ENCODE measurements at regions not wholly inside any gene's neighbourhood (a gene's known extent, or its start where the extent isn't known, plus 50 kb on each side); places are given as distances from the start of the nearest gene placed in this dataset.

- DNase-seq (ENCODE audit: low spot score), result no peak
Observed at GRCh38 chr2:204228169-204228886, 291.8 kb downstream of the ICOS start.

- DNase-seq (ENCODE audit: low spot score), result no peak
Observed at GRCh38 chr2:204234248-204234647, 297.7 kb downstream of the ICOS start.

- no peak for DNase-seq (ENCODE audit: low spot score)
Observed at GRCh38 chr2:204234879-204235278, 298.3 kb downstream of the ICOS start.

GRCh38 chr2:204237416-204237815 is 300.9 kb downstream of the ICOS start:
- DNase-seq (ENCODE audit: low spot score), result no peak

- DNase-seq (ENCODE audit: low spot score), result no peak
Observed at GRCh38 chr2:204239411-204240165, 303.0 kb downstream of the ICOS start.

GRCh38 chr2:204240961-204241360 is 304.3 kb upstream of the PARD3B start:
- no peak for DNase-seq (ENCODE audit: low spot score)

- no peak for DNase-seq (ENCODE audit: low spot score)
Observed at GRCh38 chr2:204249437-204249836, 295.8 kb upstream of the PARD3B start.

- no peak for DNase-seq (ENCODE audit: low spot score)
Observed at GRCh38 chr2:204250692-204251091, 294.6 kb upstream of the PARD3B start.

- no peak for DNase-seq (ENCODE audit: low spot score)
Observed at GRCh38 chr2:204251158-204251997, 293.9 kb upstream of the PARD3B start.

- no peak for DNase-seq (ENCODE audit: low spot score)
Observed at GRCh38 chr2:204251998-204252376, 293.3 kb upstream of the PARD3B start.

- DNase-seq (ENCODE audit: low spot score), result no peak
Observed at GRCh38 chr2:204255071-204255470, 290.2 kb upstream of the PARD3B start.

- DNase-seq (ENCODE audit: low spot score), result no peak
Observed at GRCh38 chr2:204255526-204255925, 289.7 kb upstream of the PARD3B start.

GRCh38 chr2:204257781-204258180 is 287.5 kb upstream of the PARD3B start:
- DNase-seq (ENCODE audit: low spot score), result no peak

GRCh38 chr2:204258890-204259289 is 286.4 kb upstream of the PARD3B start:
- DNase-seq (ENCODE audit: low spot score), result no peak

- peak; percentile 28 for DNase-seq (ENCODE audit: low spot score)
Observed at GRCh38 chr2:204260162-204260877, 285.0 kb upstream of the PARD3B start.

- no peak for DNase-seq (ENCODE audit: low spot score)
Observed at GRCh38 chr2:204260901-204261300, 284.4 kb upstream of the PARD3B start.

GRCh38 chr2:204261846-204262245 is 283.4 kb upstream of the PARD3B start:
- DNase-seq (ENCODE audit: low spot score), result no peak

- DNase-seq (ENCODE audit: low spot score), result no peak
Observed at GRCh38 chr2:204264085-204264553, 281.2 kb upstream of the PARD3B start.

GRCh38 chr2:204264621-204265140 is 280.6 kb upstream of the PARD3B start:
- no peak for DNase-seq (ENCODE audit: low spot score)

- no peak for DNase-seq (ENCODE audit: low spot score)
Observed at GRCh38 chr2:204265681-204266181, 279.5 kb upstream of the PARD3B start.

GRCh38 chr2:204268458-204268857 is 276.8 kb upstream of the PARD3B start:
- no peak for DNase-seq (ENCODE audit: low spot score)

All from activated CD4-positive, alpha-beta T cell treated with anti-CD3 and anti-CD28 coated beads, Interleukin-2, Interleukin-4, amounts not matched to agents 100 ng/mL and 50 ng/mL, durations not matched to agents 16 hours and 8 hours (primary cell).